ENCODE measurements at regions not wholly inside any gene's neighbourhood (a gene's known extent, or its start where the extent isn't known, plus 50 kb on each side); places are given as distances from the start of the nearest gene placed in this dataset.

DNA sequence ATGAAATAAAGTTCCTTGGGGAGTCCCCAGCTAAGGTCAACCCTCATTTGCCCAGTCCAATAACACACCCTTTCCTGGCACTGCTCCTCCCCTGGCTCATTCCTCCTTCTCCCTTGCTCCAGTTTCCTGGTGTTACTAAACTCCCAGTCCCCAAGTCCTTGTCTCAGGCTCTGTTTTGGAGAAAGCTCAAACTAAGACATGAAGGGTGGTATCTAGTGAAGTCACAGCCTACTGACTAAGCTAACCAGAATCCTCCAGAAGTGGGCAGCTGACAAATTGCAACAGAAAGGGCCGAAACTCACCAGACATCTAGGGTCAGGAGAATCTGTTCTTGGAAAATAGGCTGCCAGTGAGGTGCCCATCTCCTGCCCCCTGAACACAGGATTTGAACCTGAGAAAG lies 118.7 kb upstream of the NEK6 start:
- TF ChIP-seq, protein P1, sequence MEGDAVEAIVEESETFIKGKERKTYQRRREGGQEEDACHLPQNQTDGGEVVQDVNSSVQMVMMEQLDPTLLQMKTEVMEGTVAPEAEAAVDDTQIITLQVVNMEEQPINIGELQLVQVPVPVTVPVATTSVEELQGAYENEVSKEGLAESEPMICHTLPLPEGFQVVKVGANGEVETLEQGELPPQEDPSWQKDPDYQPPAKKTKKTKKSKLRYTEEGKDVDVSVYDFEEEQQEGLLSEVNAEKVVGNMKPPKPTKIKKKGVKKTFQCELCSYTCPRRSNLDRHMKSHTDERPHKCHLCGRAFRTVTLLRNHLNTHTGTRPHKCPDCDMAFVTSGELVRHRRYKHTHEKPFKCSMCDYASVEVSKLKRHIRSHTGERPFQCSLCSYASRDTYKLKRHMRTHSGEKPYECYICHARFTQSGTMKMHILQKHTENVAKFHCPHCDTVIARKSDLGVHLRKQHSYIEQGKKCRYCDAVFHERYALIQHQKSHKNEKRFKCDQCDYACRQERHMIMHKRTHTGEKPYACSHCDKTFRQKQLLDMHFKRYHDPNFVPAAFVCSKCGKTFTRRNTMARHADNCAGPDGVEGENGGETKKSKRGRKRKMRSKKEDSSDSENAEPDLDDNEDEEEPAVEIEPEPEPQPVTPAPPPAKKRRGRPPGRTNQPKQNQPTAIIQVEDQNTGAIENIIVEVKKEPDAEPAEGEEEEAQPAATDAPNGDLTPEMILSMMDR (IDR thresholded peaks at IDR 0.05), result no peak
- TF ChIP-seq POLR2A (IDR thresholded peaks at IDR 0.05), result no peak
